SU-DHL-6 (cell line): ENCODE measurements at regions not wholly inside any gene's neighbourhood (a gene's known extent, or its start where the extent isn't known, plus 50 kb on each side); places are given as distances from the start of the nearest gene placed in this dataset.

Source experiments
- CTCF ChIP-seq: fragments of 200-600 bp; sonication (generic); IDR thresholded peaks from one replicate; pipeline ENCODE4 v1.5.1; 2017; ENCODE audit warnings: antibody characterized with exemption, mild to moderate bottlenecking, low read length, moderate library complexity; ENCODE audit not compliant: insufficient read depth, poor library complexity, severe bottlenecking
- EZH2phosphoT487 ChIP-seq: fragments of 200-600 bp; sonication (generic), shearing (Covaris generic); conservative IDR thresholded peaks from 2 replicates; pipeline ENCODE4 v1.6.1; 2018; ENCODE audit warnings: mild to moderate bottlenecking, antibody characterized with exemption, low read length, moderate library complexity, mixed read lengths

DNA sequence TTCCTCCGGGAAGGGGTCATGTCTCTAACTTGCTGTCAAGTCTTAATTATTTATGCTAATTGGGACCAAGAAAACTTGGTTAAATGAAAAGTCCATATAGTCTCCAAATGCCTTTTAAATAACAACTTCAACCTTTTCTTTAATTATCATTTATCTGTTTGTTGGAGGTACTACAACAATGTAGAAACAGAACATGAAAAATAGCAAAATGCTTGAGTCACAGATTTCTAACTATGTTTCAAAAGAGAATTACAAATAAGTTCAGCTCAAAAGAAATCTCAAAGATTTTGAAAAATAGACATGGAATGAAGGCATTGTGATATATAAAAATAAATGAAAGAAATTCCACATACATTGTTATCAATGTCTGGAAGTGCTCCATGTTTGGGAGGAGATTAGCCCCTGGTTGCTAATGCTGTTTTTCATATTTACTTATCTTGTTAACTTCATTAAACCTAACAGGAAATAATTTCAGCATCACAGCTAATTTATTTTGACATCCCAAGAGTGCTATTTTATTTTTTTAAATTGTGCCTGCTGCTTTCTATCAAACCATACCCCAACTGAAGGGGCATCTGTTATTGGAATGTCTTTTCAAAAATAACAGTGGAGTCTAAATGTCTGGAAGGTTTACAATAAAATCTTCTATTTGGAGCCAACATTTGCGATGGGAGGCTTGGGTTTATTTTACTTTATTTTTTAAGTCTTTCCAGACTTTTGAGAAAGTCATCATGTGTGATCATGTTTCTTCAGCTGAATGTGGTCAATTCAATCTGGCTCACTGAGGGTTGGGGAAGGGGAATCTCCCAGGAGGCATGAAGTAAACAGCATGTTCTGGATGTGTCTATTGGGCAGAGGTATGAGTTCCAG, 53.1 kb upstream of the ANKRD55 start:
- no peak for TF ChIP-seq CTCF
- TF ChIP-seq EZH2phosphoT487: no peak
